Keratinocyte (primary cell): ENCODE measurements at regions not wholly inside any gene's neighbourhood (a gene's known extent, or its start where the extent isn't known, plus 50 kb on each side); places are given as distances from the start of the nearest gene placed in this dataset.

Experiments used
- DNase-seq: peaks from one replicate; pipeline ENCODE4 v3.0.0-alpha.2; 2011; ENCODE audit warnings: low read depth, missing footprints, low spot score
- FAIRE-seq: peaks from 2 replicates; lab custom pipeline; 2011; peaks lifted over from hg19 to GRCh38; lab: Jason Lieb, UNC
- H2AFZ ChIP-seq: 2 replicates; pipeline ENCODE4 v1.6.0; 2012; ENCODE audit warnings: low read length, control low read depth, inconsistent platforms; ENCODE audit not compliant: control insufficient read depth
- H3K27ac ChIP-seq: 2 replicates; pipeline ENCODE4 v1.5.1; 2011; ENCODE audit warnings: low read length; ENCODE audit not compliant: control insufficient read depth, insufficient read depth
- H3K27me3 ChIP-seq: 3 replicates; pipeline ENCODE4 v1.6.0; 2011; ENCODE audit warnings: low read length; ENCODE audit not compliant: control insufficient read depth, insufficient read depth; ENCODE audit errors: extremely low read depth
- H3K36me3 ChIP-seq, 2 experiments: 2 replicates in 1 of 2; 3 replicates in 1 of 2; pipeline ENCODE4 v1.5.1; 2011; ENCODE audit warnings: low read length in 2 of 2, mild to moderate bottlenecking in 1 of 2; ENCODE audit not compliant: control insufficient read depth in 2 of 2, insufficient read depth in 2 of 2; ENCODE audit errors: extremely low read depth in 1 of 2
- H3K4me1 ChIP-seq: 3 replicates; pipeline ENCODE4 v1.5.1; 2011; ENCODE audit warnings: low read length; ENCODE audit not compliant: control insufficient read depth, insufficient read depth; ENCODE audit errors: extremely low read depth
- H3K4me2 ChIP-seq: 3 replicates; pipeline ENCODE4 v1.6.0; 2011; ENCODE audit warnings: low read depth, low read length; ENCODE audit not compliant: control insufficient read depth, insufficient read depth; ENCODE audit errors: extremely low read depth
- H3K4me3 ChIP-seq, 3 experiments: fragments of 200-600 bp in 1 of 3; sonication (generic) in 1 of 3; 2 replicates in 2 of 3; 3 replicates in 1 of 3; pipeline ENCODE4 v1.5.1; 2011 to 2016; ENCODE audit warnings: low read length in 3 of 3, mild to moderate bottlenecking in 3 of 3, control low read depth in 2 of 3, inconsistent platforms in 1 of 3, low read depth in 1 of 3, mixed read lengths in 1 of 3, mixed run types in 1 of 3, moderate library complexity in 1 of 3; ENCODE audit not compliant: control insufficient read depth in 2 of 3, insufficient read depth in 2 of 3; ENCODE audit errors: extremely low read depth in 1 of 3
- H3K79me2 ChIP-seq: 2 replicates; pipeline ENCODE4 v1.6.0; 2012; ENCODE audit warnings: low read length; ENCODE audit not compliant: control insufficient read depth, insufficient read depth
- H3K9ac ChIP-seq: 3 replicates; pipeline ENCODE4 v1.6.0; 2011; ENCODE audit warnings: low read length; ENCODE audit not compliant: control insufficient read depth, insufficient read depth; ENCODE audit errors: extremely low read depth
- H3K9me1 ChIP-seq: 3 replicates; pipeline ENCODE4 v1.6.0; 2011; ENCODE audit warnings: low read length; ENCODE audit not compliant: control insufficient read depth, insufficient read depth; ENCODE audit errors: extremely low read depth
- H3K9me3 ChIP-seq: 2 replicates; pipeline ENCODE4 v1.5.1; 2012; ENCODE audit warnings: low read depth, low read length; ENCODE audit not compliant: control insufficient read depth
- H4K20me1 ChIP-seq: 3 replicates; pipeline ENCODE4 v1.6.0; 2011; ENCODE audit warnings: low read length; ENCODE audit not compliant: control insufficient read depth, insufficient read depth; ENCODE audit errors: extremely low read depth
- CTCF ChIP-seq, 3 experiments: IDR thresholded peaks in 1 of 3; conservative IDR thresholded peaks in 1 of 3; optimal IDR thresholded peaks in 1 of 3; 2 replicates in 2 of 3; 3 replicates in 1 of 3; pipeline versions ENCODE3 to v1.5.1; 2011; ENCODE audit warnings: low read length in 3 of 3, mild to moderate bottlenecking in 3 of 3, moderate library complexity in 2 of 3, control low read depth in 1 of 3, inconsistent platforms in 1 of 3; ENCODE audit not compliant: insufficient read depth in 2 of 3; ENCODE audit errors: extremely low read depth in 1 of 3
- EZH2 ChIP-seq: IDR thresholded peaks from one replicate; pipeline ENCODE4 v1.6.1; 2012; ENCODE audit warnings: inconsistent platforms, mild to moderate bottlenecking, low read length, moderate library complexity
- dilution Hi-C: fragments of 300-500 bp; cut with MboI; formaldehyde crosslinking; loops from one replicate; pipeline ENCODE4 v1.7.0; 2020; ENCODE audit warnings: low sequenced_read_pairs; ENCODE audit not compliant: extremely low pct_ligation_motif_present

GRCh38 chr14:44040561-44040960 is 466.5 kb downstream of the FSCB start:
- H3K4me1 ChIP-seq = no peaks in the 10 kb centered on the region

GRCh38 chr14:44036248-44036647 is 470.8 kb downstream of the FSCB start:
- Histone ChIP-seq H3K9me1 (no peaks in the 10 kb centered on the region), H3K27me3 (no peaks in the 10 kb centered on the region), H3K4me3 (no peak overlapping the region), H3K4me2 (no peak overlapping the region), H2AFZ (no peak overlapping the region), H3K9ac (no peak overlapping the region), H3K79me2 (no peaks in the 10 kb centered on the region), H3K4me1 (no peaks in the 10 kb centered on the region), H4K20me1 (no peaks in the 10 kb centered on the region), H3K9me3 (no peaks in the 10 kb centered on the region), H3K36me3 (no peaks in the 10 kb centered on the region), H3K27ac (no peak overlapping the region)
- no peak for TF ChIP-seq EZH2
- FAIRE-seq (no peak), DNase-seq (no peak)
- dilution Hi-C loops = no loop called here

More at GRCh38 chr14:44040561-44040960, 466.5 kb downstream of the FSCB start:
- no peak overlapping the region for H3K4me3 ChIP-seq
- dilution Hi-C loops = no loop called here
- no peaks in the 10 kb centered on the region for H3K79me2 ChIP-seq
- DNase-seq = no peak
- H3K36me3 ChIP-seq = no peaks in the 10 kb centered on the region
- no peak overlapping the region for H2AFZ ChIP-seq
- H3K27ac ChIP-seq = no peak overlapping the region
- H3K9me3 ChIP-seq = no peaks in the 10 kb centered on the region
- H3K27me3 ChIP-seq = no peaks in the 10 kb centered on the region
- H3K4me2 ChIP-seq = no peak overlapping the region
- H3K9ac ChIP-seq = no peak overlapping the region
- no peaks in the 10 kb centered on the region for H4K20me1 ChIP-seq
- no peaks in the 10 kb centered on the region for H3K9me1 ChIP-seq
- TF ChIP-seq EZH2 (no peak), CTCF (optimal IDR thresholded peaks at IDR 0.05 in 1 of 3, IDR thresholded peaks at IDR 0.05 in 1 of 3, conservative IDR thresholded peaks at IDR 0.05 in 1 of 3; ENCODE audit: extremely low read depth in 1 of 3, insufficient read depth in 2 of 3, low read length in 3 of 3) (no peak)
- FAIRE-seq = no peak

GRCh38 chr14:44035707-44036106 is 471.4 kb downstream of the FSCB start:
- H3K9me1 ChIP-seq = no peaks in the 10 kb centered on the region
- H3K79me2 ChIP-seq = no peaks in the 10 kb centered on the region
- H3K27ac ChIP-seq = no peak overlapping the region
- no peak for FAIRE-seq
- TF ChIP-seq EZH2 (no peak), CTCF (optimal IDR thresholded peaks at IDR 0.05 in 1 of 3, IDR thresholded peaks at IDR 0.05 in 1 of 3, conservative IDR thresholded peaks at IDR 0.05 in 1 of 3; ENCODE audit: extremely low read depth in 1 of 3, insufficient read depth in 2 of 3, low read length in 3 of 3) (no peak)
- no peak overlapping the region for H3K4me2 ChIP-seq
- H2AFZ ChIP-seq = no peak overlapping the region
- H3K4me3 ChIP-seq = no peak overlapping the region
- no peaks in the 10 kb centered on the region for H3K27me3 ChIP-seq
- dilution Hi-C loops = no loop called here
- DNase-seq = no peak
- H3K4me1 ChIP-seq = no peaks in the 10 kb centered on the region
- no peaks in the 10 kb centered on the region for H4K20me1 ChIP-seq
- H3K9me3 ChIP-seq = no peaks in the 10 kb centered on the region
- no peaks in the 10 kb centered on the region for H3K36me3 ChIP-seq
- H3K9ac ChIP-seq = no peak overlapping the region
